GM23248 (cell line): ENCODE measurements at regions not wholly inside any gene's neighbourhood (a gene's known extent, or its start where the extent isn't known, plus 50 kb on each side); places are given as distances from the start of the nearest gene placed in this dataset.

Source experiments
- EZH2 ChIP-seq: fragments of 200-600 bp; sonication (generic); IDR thresholded peaks from 2 replicates; pipeline ENCODE4 v1.6.1; 2018; ENCODE audit warnings: antibody characterized with exemption, mild to moderate bottlenecking; ENCODE audit not compliant: insufficient read depth, poor library complexity, severe bottlenecking
- EZH2phosphoT487 ChIP-seq: fragments of 200-600 bp; sonication (generic); IDR thresholded peaks from 2 replicates; pipeline ENCODE4 v1.6.1; 2018; ENCODE audit warnings: antibody characterized with exemption, moderate library complexity, mild to moderate bottlenecking, low read depth; ENCODE audit not compliant: insufficient read depth

GRCh38 chr9:17045381-17045940 lies 89.4 kb upstream of the CNTLN start:
- TF ChIP-seq EZH2 (no peak), EZH2phosphoT487 (no peak)
